D721Med (cell line): ENCODE measurements at regions not wholly inside any gene's neighbourhood (a gene's known extent, or its start where the extent isn't known, plus 50 kb on each side); places are given as distances from the start of the nearest gene placed in this dataset.

Experiments
- DNase-seq: peaks from one replicate; pipeline ENCODE4 v3.0.0; 2011; ENCODE audit warnings: low spot score; ENCODE audit not compliant: insufficient read length
- FAIRE-seq: peaks from 2 replicates; lab custom pipeline; 2011; peaks lifted over from hg19 to GRCh38; lab: Jason Lieb, UNC
- TF ChIP-seq, protein P1 (sequence below): IDR thresholded peaks from 2 replicates; pipeline ENCODE4 v1.5.1; 2012; ENCODE audit warnings: mild to moderate bottlenecking, control low read depth; ENCODE audit not compliant: insufficient read depth; ENCODE audit errors: missing control alignments

- no peak for FAIRE-seq
- TF ChIP-seq, protein P1, sequence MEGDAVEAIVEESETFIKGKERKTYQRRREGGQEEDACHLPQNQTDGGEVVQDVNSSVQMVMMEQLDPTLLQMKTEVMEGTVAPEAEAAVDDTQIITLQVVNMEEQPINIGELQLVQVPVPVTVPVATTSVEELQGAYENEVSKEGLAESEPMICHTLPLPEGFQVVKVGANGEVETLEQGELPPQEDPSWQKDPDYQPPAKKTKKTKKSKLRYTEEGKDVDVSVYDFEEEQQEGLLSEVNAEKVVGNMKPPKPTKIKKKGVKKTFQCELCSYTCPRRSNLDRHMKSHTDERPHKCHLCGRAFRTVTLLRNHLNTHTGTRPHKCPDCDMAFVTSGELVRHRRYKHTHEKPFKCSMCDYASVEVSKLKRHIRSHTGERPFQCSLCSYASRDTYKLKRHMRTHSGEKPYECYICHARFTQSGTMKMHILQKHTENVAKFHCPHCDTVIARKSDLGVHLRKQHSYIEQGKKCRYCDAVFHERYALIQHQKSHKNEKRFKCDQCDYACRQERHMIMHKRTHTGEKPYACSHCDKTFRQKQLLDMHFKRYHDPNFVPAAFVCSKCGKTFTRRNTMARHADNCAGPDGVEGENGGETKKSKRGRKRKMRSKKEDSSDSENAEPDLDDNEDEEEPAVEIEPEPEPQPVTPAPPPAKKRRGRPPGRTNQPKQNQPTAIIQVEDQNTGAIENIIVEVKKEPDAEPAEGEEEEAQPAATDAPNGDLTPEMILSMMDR = no peak
- DNase-seq = no peak
These were observed 536.7 kb upstream of the ARGLU1 start for GRCh38 chr13:107104631-107105030.

DNA sequence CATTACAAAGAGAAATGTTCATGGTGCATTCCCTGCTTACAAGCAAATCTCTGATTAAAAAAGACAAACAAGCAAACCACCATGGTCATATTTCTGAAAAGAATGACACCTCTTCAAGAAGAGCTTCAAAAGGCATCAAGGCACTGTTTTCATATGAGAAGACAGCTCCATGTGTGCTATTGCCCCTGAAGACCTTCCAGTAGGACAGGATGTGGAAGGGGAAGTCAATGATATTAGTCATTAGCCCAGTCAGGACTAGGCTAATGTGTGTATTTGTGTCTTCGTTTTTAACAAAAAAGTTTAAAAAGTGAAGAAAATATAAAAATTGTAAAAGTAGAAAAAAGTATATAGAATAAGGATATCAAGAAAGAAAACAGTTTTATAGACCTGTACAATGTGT lies 534.7 kb upstream of the ARGLU1 start:
- TF ChIP-seq, protein P1 = no peak
- DNase-seq = no peak
- no peak for FAIRE-seq

DNA sequence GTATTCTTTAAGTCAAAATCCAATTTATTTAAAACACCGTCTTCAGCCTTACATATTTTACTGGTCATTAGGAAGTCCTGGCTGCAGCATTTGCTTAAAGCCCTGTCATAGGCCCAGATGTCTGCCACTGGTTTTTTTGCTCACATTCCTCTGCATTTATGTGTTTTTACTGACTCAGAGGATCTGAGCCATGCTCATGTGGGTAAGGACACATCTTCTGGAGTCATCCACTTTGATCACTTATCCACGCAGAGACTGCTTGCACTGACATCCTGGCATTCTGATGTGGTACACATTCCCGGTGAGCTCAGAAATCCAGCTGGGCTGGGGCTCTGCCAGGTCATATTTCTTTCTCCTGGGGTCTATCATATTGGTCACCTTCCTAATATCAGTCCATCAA lies 531.7 kb upstream of the ARGLU1 start:
- FAIRE-seq = no peak
- no peak for DNase-seq
- TF ChIP-seq, protein P1 = no peak

GRCh38 chr13:107097916-107098315 lies 530.0 kb upstream of the ARGLU1 start:
- TF ChIP-seq, protein P1 = no peak

GRCh38 chr13:107095876-107096275 lies 527.9 kb upstream of the ARGLU1 start:
- TF ChIP-seq, protein P1 = no peak
- no peak for DNase-seq
- no peak for FAIRE-seq

More at GRCh38 chr13:107097916-107098315, 530.0 kb upstream of the ARGLU1 start:
- no peak for DNase-seq
- FAIRE-seq = no peak

GRCh38 chr13:107091861-107092260 lies 523.9 kb upstream of the ARGLU1 start:
- FAIRE-seq = no peak
- TF ChIP-seq, protein P1 = no peak

DNA sequence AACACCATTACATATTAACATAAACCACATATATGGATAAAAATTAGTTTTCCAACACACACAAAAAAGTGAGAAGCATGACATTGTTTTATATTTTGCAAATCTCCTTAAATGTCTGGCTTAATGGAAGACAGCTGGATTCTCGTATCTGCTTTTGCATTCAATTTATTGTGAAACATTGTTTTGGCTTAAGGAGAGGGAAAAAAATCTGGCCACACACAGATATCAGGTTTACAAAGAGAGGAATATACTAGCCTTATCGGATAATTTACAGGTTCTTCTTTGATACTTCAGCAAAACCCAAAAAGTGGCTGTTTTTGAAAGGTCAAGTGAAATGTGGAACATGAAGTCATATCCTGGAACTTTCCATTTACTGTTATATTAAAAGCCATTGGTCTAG lies 523.5 kb upstream of the ARGLU1 start:
- TF ChIP-seq, protein P1 = no peak
- DNase-seq (no peak), FAIRE-seq (no peak)

More at GRCh38 chr13:107091861-107092260, 523.9 kb upstream of the ARGLU1 start:
- DNase-seq = no peak
